GM12878 (cell line): ENCODE measurements at regions not wholly inside any gene's neighbourhood (a gene's known extent, or its start where the extent isn't known, plus 50 kb on each side); places are given as distances from the start of the nearest gene placed in this dataset.

Source experiments
- ATAC-seq: fragments of 200-7000 bp; cut with Tn5 transposase; 3 replicates; pipeline ENCODE4 v1.9.1; 2020; ENCODE audit warnings: mild to moderate bottlenecking, moderate library complexity
- BruUV-seq: library from RNA; stranded (reverse); fragments of 400-500 nt; replicated peaks from 2 replicates; lab custom pipeline; 2021; lab: Mats Ljungman, UMichigan
- CTCF ChIA-PET: fragments of 300-600 bp; sonication (Branson Sonifier 250); formaldehyde crosslinking; extraction: SDS; loops from one replicate; lab custom pipeline; 2021; ENCODE audit warnings: inconsistent platforms; lab: Yijun Ruan, JAX
- POLR2A ChIA-PET: fragments of 350-600 bp; formaldehyde crosslinking; extraction: SDS; loops from one replicate; lab custom pipeline; 2021; ENCODE audit warnings: inconsistent platforms; lab: Charles Lee
- RAD21 ChIA-PET: fragments of 300-600 bp; sonication (Branson Sonifier 250); formaldehyde crosslinking; loops from one replicate; lab custom pipeline; 2023; ENCODE audit warnings: antibody characterized with exemption; ENCODE audit not compliant: unreplicated experiment; lab: Charles Lee
- SMC1A ChIA-PET: fragments of 300-600 bp; sonication (Branson Sonifier 250); formaldehyde crosslinking; loops from one replicate; lab custom pipeline; 2023; ENCODE audit not compliant: unreplicated experiment, uncharacterized antibody; lab: Charles Lee
- DNase-seq: peaks from one replicate; pipeline ENCODE4 v3.0.0-alpha.2; 2011; ENCODE audit warnings: low read depth, low spot score
- FAIRE-seq: peaks from 3 replicates; lab custom pipeline; 2011; peaks lifted over from hg19 to GRCh38; lab: Jason Lieb, UNC
- H2AFZ ChIP-seq: 2 replicates; pipeline ENCODE4 v1.6.0; 2011; ENCODE audit warnings: low read depth, low read length, control low read depth; ENCODE audit not compliant: control insufficient read depth
- H3K27ac ChIP-seq: 2 replicates; pipeline ENCODE4 v1.5.1; 2011; ENCODE audit warnings: control low read depth; ENCODE audit not compliant: control insufficient read depth, insufficient read depth
- H3K27me3 ChIP-seq, 2 experiments: replicated peaks in 1 of 2; 2 replicates each; pipeline versions ENCODE4 v1.6.0 to v1.6.1; 2011; ENCODE audit warnings: low read length in 1 of 2; ENCODE audit not compliant: control insufficient read depth in 2 of 2, insufficient read depth in 2 of 2
- H3K36me3 ChIP-seq, 2 experiments: 2 replicates each; pipeline ENCODE4 v1.5.1; 2011; ENCODE audit warnings: low read length in 1 of 2; ENCODE audit not compliant: control insufficient read depth in 2 of 2, insufficient read depth in 2 of 2
- H3K4me1 ChIP-seq: 2 replicates; pipeline ENCODE4 v1.6.1; 2011; ENCODE audit warnings: mild to moderate bottlenecking, low read length, moderate library complexity, mixed read lengths; ENCODE audit not compliant: control insufficient read depth, insufficient read depth
- H3K4me2 ChIP-seq: 2 replicates; pipeline ENCODE4 v1.6.0; 2011; ENCODE audit warnings: control low read depth; ENCODE audit not compliant: control insufficient read depth, insufficient read depth
- H3K4me3 ChIP-seq: fragments of 200-600 bp; sonication (generic); 2 replicates; pipeline ENCODE4 v1.5.1; 2016
- H3K79me2 ChIP-seq: 2 replicates; pipeline ENCODE4 v1.6.0; 2011; ENCODE audit warnings: low read length; ENCODE audit not compliant: control insufficient read depth, insufficient read depth
- H3K9ac ChIP-seq: 2 replicates; pipeline ENCODE4 v1.8.0; 2011; ENCODE audit warnings: low read length, control low read depth, mixed read lengths; ENCODE audit not compliant: control insufficient read depth, insufficient read depth
- H3K9me3 ChIP-seq: replicated peaks from 3 replicates; pipeline ENCODE4 v1.5.1; 2011; ENCODE audit warnings: mild to moderate bottlenecking, low read length; ENCODE audit not compliant: control insufficient read depth, insufficient read depth
- H4K20me1 ChIP-seq: 2 replicates; pipeline ENCODE4 v1.6.0; 2011; ENCODE audit not compliant: control insufficient read depth, insufficient read depth
- HDAC6 ChIP-seq: fragments of 200-600 bp; sonication (generic); IDR thresholded peaks from one replicate; pipeline ENCODE4 v1.8.0; 2017; ENCODE audit warnings: antibody characterized with exemption; ENCODE audit not compliant: unreplicated experiment
- HDGF ChIP-seq: fragments of 450-650 bp; IDR thresholded peaks from 2 replicates; pipeline ENCODE4 v1.6.1; 2016; ENCODE audit warnings: antibody characterized with exemption
- KDM1A ChIP-seq: fragments of 200-600 bp; sonication (generic); IDR thresholded peaks from 2 replicates; pipeline ENCODE4 v1.6.1; 2016; ENCODE audit warnings: borderline replicate concordance
- MEF2B ChIP-seq: fragments of 450-650 bp; IDR thresholded peaks from 2 replicates; pipeline ENCODE4 v1.6.1; 2018; ENCODE audit warnings: mild to moderate bottlenecking, moderate library complexity; ENCODE audit not compliant: partially characterized antibody, poor library complexity, severe bottlenecking
- NR2F1 ChIP-seq: fragments of 450-650 bp; conservative IDR thresholded peaks from 2 replicates; pipeline ENCODE4 v1.6.1; 2017; ENCODE audit warnings: mild to moderate bottlenecking
- POLR2AphosphoS5 ChIP-seq: IDR thresholded peaks from 2 replicates; pipeline ENCODE4 v1.6.1; 2011; ENCODE audit warnings: mild to moderate bottlenecking, low read length, inconsistent platforms
- WGBS: methylation state at CpG from one replicate; pipeline ENCODE4 v1.1.6; 2016; ENCODE audit warnings: low lambda C conversion rate; ENCODE audit not compliant: insufficient replicate concordance, insufficient coverage; ENCODE audit errors: missing lambda C conversion rate; 5-methylcytosine and 5-hydroxymethylcytosine counted together
- in situ Hi-C: fragments of 300-500 bp; cut with MboI; formaldehyde crosslinking; loops from 9 replicates; pipeline ENCODE4 v1.14.3; 2018; ENCODE audit warnings: mixed read lengths
- intact Hi-C: fragments of 100-400 bp; cut with micrococcal nuclease; formaldehyde crosslinking; loops from one replicate; pipeline ENCODE4 v1.14.2; 2022; ENCODE audit not compliant: unreplicated experiment

DNA sequence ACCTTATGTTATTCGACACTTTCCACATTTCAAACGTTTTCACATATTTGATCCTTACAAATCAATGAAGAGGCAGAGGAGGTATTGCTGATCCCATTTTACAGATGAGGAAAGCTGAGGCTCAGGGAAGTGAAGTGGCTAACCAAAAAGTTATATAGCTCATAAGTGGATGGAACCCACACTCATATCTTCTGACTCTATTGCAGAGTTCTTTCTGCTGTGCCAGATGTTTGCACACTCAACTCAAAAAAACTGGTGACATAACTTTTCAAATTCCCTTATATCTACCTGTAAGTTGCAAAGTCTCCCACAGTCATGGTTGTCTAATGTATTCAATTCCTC lies 84.0 kb upstream of the SETMAR start:
- TF ChIP-seq KDM1A = no peak
- no peak for TF ChIP-seq POLR2AphosphoS5
- TF ChIP-seq HDGF = no peak
- TF ChIP-seq HDAC6 = no peak
- CTCF ChIA-PET = no interaction called here
- POLR2A ChIA-PET = no interaction called here
- in situ Hi-C loops (no loop called here), intact Hi-C loops (no loop called here)
- Histone ChIP-seq H3K9ac (no peak overlapping the region), H4K20me1 (no peaks in the 10 kb centered on the region), H3K36me3 (no peaks in the 10 kb centered on the region), H3K27me3 (no peaks in the 10 kb centered on the region), H3K4me3 (no peak overlapping the region), H3K4me2 (no peak overlapping the region), H3K27ac (no peak overlapping the region), H2AFZ (no peak overlapping the region), H3K9me3 (no peaks in the 10 kb centered on the region), H3K4me1 (no peaks in the 10 kb centered on the region), H3K79me2 (no peaks in the 10 kb centered on the region)
- no TSS peak for BruUV-seq
- FAIRE-seq = no peak
- SMC1A ChIA-PET = no interaction called here
- DNase-seq = no peak
- no peak for ATAC-seq
- WGBS = 21% methylated on average over 2 of the region's 2 CpGs
- RAD21 ChIA-PET = no interaction called here

DNA sequence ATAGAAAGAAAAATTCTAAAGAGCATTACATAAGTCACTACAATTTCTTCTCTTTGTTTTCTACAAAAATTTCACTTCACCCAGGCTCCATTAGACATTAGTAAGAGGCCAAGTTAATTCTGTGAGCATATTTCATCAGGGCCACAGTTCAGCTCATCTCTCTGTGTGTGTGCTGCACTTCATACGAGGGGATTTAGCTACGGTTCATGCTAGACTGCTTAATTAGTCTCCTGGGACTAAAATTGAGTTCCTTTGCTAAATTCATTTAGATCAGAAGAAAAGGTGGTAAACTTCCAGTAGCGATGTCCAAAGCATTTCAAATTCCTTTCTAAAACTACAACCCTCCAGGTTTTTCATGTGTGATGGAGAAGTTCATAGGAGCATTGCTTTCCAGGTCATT lies 83.1 kb upstream of the SETMAR start:
- RAD21 ChIA-PET = no interaction called here
- no peak for ATAC-seq

More for the DNA sequence above, 83.1 kb upstream of the SETMAR start:
- SMC1A ChIA-PET = interaction anchor here (0.9 kb wide), 1 partner anchor 28 kb away, joined by 3 read pairs; no protein-coding TSS in a partner anchor
- no peaks in the 10 kb centered on the region for H3K4me1 ChIP-seq
- H3K9ac ChIP-seq = no peak overlapping the region
- H3K4me2 ChIP-seq = no peak overlapping the region
- H3K9me3 ChIP-seq = no peaks in the 10 kb centered on the region
- BruUV-seq = no TSS peak
- no peak overlapping the region for H3K4me3 ChIP-seq
- intact Hi-C loops (no loop called here), in situ Hi-C loops (no loop called here)
- FAIRE-seq = no peak
- CTCF ChIA-PET = interaction anchor here (0.6 kb wide), 1 partner anchor 63 kb away, joined by 3 read pairs; no protein-coding TSS in a partner anchor
- H3K27ac ChIP-seq = no peak overlapping the region
- H4K20me1 ChIP-seq = no peaks in the 10 kb centered on the region
- H2AFZ ChIP-seq = no peak overlapping the region
- 1% methylated on average over 3 of the region's 3 CpGs for WGBS
- H3K36me3 ChIP-seq = no peaks in the 10 kb centered on the region
- TF ChIP-seq NR2F1 (no peak), MEF2B (peak; percentile 39)
- TF ChIP-seq, all 136 proteins: peak for 1
- H3K27me3 ChIP-seq = no peaks in the 10 kb centered on the region
- POLR2A ChIA-PET = no interaction called here
- no peaks in the 10 kb centered on the region for H3K79me2 ChIP-seq
- no peak for DNase-seq
